SK-N-SH treated with all-trans-retinoic acid at 6 μM for 48 hours (cell line): ENCODE measurements at regions not wholly inside any gene's neighbourhood (a gene's known extent, or its start where the extent isn't known, plus 50 kb on each side); places are given as distances from the start of the nearest gene placed in this dataset.

Experiments
- ARNTL ChIP-seq: fragments of 450-650 bp; formaldehyde crosslinking; IDR thresholded peaks from 2 replicates; pipeline ENCODE4 v1.5.0; 2020; ENCODE audit warnings: low read depth, mild to moderate bottlenecking, moderate library complexity, borderline replicate concordance
- CSDC2 ChIP-seq: fragments of 250-450 bp; sonication (Bioruptor Pico); IDR thresholded peaks from 2 replicates; pipeline ENCODE4 v1.5.0; 2020; ENCODE audit warnings: mild to moderate bottlenecking, moderate library complexity
- ESRRG ChIP-seq: fragments of 250-450 bp; sonication (Bioruptor Pico); IDR thresholded peaks from 2 replicates; pipeline ENCODE4 v1.6.1; 2021; ENCODE audit warnings: mild to moderate bottlenecking
- GLIS3 ChIP-seq: fragments of 250-450 bp; sonication (Bioruptor Pico); IDR thresholded peaks from 2 replicates; pipeline ENCODE4 v1.5.0; 2020; ENCODE audit warnings: mild to moderate bottlenecking, moderate library complexity
- POU6F1 ChIP-seq: fragments of 250-450 bp; sonication (Bioruptor Pico); IDR thresholded peaks from 2 replicates; pipeline ENCODE4 v1.8.0; 2021; ENCODE audit warnings: low read depth, mild to moderate bottlenecking, moderate library complexity, borderline replicate concordance
- RARB ChIP-seq: fragments of 250-450 bp; sonication (Bioruptor Pico); IDR thresholded peaks from 2 replicates; pipeline ENCODE4 v1.8.0; 2021; ENCODE audit warnings: mild to moderate bottlenecking, moderate library complexity
- ZC3H10 ChIP-seq: fragments of 250-450 bp; sonication (Bioruptor Pico); IDR thresholded peaks from 2 replicates; pipeline ENCODE4 v1.5.1; 2021; ENCODE audit warnings: mild to moderate bottlenecking, moderate library complexity
- ZNF70 ChIP-seq: fragments of 450-650 bp; formaldehyde crosslinking; IDR thresholded peaks from 2 replicates; pipeline ENCODE4 v1.5.0; 2020; ENCODE audit warnings: mild to moderate bottlenecking, moderate library complexity
- TF ChIP-seq, protein P1 (sequence below): fragments of 250-450 bp; sonication (Bioruptor Pico); IDR thresholded peaks from 2 replicates; pipeline ENCODE4 v1.5.1; 2020; ENCODE audit warnings: low read depth, mild to moderate bottlenecking, moderate library complexity

GRCh38 chr4:38523054-38523453, 140.9 kb upstream of the KLF3 start:
- TF ChIP-seq POU6F1 (no peak), RARB (CRISPR knock-in tag) (no peak), GLIS3 (CRISPR knock-in tag) (no peak), ZC3H10 (no peak), ARNTL (CRISPR knock-in tag) (no peak), ESRRG (CRISPR knock-in tag) (no peak), ZNF70 (CRISPR knock-in tag) (no peak), CSDC2 (CRISPR knock-in tag) (no peak)
- TF ChIP-seq, protein P1, sequence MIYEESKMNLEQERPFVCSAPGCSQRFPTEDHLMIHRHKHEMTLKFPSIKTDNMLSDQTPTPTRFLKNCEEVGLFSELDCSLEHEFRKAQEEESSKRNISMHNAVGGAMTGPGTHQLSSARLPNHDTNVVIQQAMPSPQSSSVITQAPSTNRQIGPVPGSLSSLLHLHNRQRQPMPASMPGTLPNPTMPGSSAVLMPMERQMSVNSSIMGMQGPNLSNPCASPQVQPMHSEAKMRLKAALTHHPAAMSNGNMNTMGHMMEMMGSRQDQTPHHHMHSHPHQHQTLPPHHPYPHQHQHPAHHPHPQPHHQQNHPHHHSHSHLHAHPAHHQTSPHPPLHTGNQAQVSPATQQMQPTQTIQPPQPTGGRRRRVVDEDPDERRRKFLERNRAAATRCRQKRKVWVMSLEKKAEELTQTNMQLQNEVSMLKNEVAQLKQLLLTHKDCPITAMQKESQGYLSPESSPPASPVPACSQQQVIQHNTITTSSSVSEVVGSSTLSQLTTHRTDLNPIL (CRISPR knock-in tag): no peak
